Sciatic nerve (tissue), 2 donors: ENCODE measurements at regions not wholly inside any gene's neighbourhood (a gene's known extent, or its start where the extent isn't known, plus 50 kb on each side); places are given as distances from the start of the nearest gene placed in this dataset.

Source experiments
- ATAC-seq: fragments of 200-7000 bp; cut with Tn5 transposase; one replicate; pipeline ENCODE4 v1.9.1; 2020; ENCODE audit warnings: mild to moderate bottlenecking, moderate library complexity
- DNase-seq: peaks from one replicate; pipeline ENCODE4 v3.0.0-alpha.2; 2020; ENCODE audit warnings: low spot score
- intact Hi-C: fragments of 100-400 bp; cut with DNase I; formaldehyde crosslinking; loops from one replicate; pipeline ENCODE4 v1.14.2; 2022
- donor health status: DM: no; HTN: no; CAD: no.
- donor health status: DM: no; HTN: no; CAD: no.

DNA sequence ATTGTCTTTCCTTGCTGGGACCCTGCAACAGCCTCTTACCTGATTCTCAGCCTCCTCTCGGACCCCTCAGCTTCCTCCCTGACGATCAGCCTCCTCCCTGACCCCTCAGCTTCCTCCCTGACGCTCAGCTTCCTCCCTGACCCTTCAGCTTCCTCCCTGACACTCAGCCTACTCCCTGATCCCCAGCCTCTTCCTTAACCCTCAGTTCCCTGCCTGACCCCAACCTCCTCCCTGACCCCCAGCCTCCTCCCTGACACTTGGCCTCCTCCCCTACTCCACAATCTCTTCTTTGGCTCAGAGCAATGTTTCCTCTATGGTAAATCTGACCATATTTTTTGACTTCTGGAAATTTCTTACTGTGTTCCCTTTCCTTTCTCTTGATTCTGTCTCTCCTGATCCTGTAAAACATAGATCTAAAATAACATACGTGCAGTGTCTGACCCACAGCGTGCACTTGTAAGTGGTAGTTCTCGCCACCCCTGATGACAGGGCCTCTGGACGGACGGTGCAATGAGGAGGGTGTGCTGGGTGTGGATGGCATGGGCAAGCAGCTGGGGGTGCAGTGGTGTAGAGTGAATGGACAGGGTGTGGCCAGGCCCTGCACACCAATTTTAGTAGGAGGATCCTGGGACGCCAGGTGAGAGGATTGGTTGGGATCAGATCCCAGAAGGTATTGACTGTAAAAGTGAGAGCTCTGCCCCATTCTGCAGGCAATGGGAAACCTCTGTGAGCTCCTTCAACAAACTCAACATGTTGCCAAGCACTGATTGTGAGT is 264.1 kb downstream of the FOXD2 start:
- no peak for ATAC-seq
- intact Hi-C loops = loop anchor here (5.0 kb wide), 1 partner anchor 265 kb away; the partner anchor contains the start of gene FOXD2

GRCh38 chr1:47703156-47703825 is 265.4 kb downstream of the FOXD2 start:
- ATAC-seq (peak; percentile 58), DNase-seq (no peak)
- intact Hi-C loops = loop anchor here (5.0 kb wide), 1 partner anchor 266 kb away; the partner anchor contains the start of gene FOXD2

More for the DNA sequence above, 264.1 kb downstream of the FOXD2 start:
- DNase-seq = no peak

DNA sequence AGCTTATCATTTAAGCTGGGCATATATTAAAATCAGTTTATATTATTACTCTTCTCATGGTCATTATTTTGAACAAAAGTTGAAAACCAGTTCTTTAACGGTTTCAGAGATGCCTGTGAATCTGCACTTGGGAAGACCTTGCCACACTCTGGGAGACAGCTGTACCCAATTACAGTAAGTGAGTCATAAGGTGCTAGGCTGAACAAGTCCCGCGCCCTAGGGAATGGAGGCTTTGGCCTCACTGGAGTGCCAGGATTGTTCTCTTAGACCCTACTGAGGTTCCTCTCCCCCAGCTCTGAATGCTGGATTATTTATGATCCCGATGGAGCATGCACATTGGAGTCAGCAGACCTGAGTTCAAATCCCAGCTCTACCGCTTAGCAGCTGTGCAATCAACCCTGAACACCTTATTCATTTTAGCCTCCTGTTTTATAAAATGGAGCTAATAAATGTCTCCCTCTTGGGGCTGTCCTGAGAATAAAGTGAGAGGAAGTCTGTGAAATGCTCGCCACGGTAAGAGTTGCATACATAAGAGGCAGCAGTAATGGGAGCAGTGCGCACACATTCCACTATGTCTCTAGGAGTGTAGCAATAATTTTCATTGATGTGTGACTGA is 266.2 kb downstream of the FOXD2 start:
- ATAC-seq = no peak
- intact Hi-C loops = loop anchor here (5.0 kb wide), 1 partner anchor 267 kb away; the partner anchor contains the start of gene FOXD2
- no peak for DNase-seq

DNA sequence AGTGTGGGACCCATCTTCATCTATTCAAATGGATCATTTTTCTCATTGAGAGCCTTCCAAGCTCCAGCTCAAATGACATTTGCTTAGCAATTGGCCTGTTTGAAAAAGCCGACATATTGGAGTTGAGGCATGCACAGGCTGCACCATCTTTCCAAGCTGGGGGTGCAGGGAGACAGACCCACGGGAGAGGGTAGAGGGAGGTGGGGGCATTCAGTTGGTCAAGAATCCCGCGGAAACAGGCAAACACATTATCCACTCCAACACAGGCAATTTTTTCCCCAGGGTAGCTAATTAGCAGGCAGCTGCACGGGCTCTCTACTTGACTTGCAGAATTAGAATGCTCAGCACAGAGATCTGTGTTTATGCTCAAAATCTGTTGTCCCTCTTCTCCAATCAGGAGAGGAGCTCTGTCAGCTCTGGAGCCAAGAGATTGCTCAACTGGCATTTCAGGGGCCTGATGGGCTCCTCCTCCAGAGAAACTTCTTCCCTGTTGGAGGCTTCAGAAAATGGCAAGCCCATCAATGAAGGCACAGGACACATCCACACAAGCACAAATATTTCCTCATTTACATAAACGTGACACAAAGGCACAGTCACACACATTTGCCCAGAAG is 267.8 kb downstream of the FOXD2 start:
- ATAC-seq (peak; percentile 60), DNase-seq (peak; percentile 62)
- intact Hi-C loops = loop anchor here (5.0 kb wide), 1 partner anchor 123 kb away; no protein-coding TSS in a partner anchor

DNA sequence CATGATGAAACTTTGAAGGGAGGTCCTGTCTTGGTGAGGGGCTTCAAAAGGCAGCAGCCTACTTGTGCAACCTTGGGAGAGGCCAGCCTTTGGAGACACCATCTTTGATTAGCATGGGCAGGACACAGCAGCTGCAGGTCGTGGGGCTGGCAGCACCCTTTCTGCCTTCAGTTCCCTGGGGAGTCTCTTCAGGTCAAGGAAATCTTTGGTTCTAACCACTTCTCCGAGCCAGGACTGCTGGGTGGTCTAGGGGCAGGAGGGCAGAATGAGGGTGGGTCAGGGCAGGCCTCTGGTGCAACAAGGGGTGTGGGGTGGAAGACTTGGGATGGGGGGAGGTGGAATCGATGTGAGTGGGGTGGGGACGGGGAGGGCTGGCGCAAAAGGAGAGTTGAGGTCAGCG is 269.7 kb downstream of the FOXD2 start:
- peak; percentile 55 for DNase-seq
- peak; percentile 8 for ATAC-seq
- intact Hi-C loops = loop anchor here (5.0 kb wide), 1 partner anchor 125 kb away; no protein-coding TSS in a partner anchor

DNA sequence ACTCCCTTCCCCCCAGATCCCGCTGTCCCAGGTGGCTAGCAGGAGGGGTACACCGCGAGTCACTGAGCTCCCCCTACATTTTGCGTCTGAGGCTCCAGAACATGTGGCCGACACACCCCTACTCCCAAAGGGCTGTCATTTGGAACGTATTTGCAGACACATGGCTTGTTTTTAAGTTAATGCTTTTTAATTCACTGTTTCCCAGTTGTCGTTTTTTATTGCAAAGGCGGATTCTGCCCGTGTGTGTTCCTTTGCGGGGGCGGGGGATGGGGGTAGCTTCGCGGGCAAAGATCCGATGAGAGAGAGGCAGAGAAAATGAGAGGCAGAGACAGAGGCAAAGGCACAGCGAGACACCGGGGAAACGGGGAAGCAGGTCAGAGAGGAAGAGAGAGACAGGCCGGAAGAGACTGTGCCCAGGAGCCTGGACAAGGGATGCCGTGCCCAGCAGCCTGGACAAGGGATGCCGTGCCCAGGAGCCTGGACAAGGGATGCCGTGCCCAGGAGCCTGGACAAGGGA is 270.2 kb downstream of the FOXD2 start:
- intact Hi-C loops = loop anchor here (5.0 kb wide), 1 partner anchor 126 kb away; no protein-coding TSS in a partner anchor
- DNase-seq (peak; percentile 62), ATAC-seq (peak; percentile 54)

- DNase-seq (no peak), ATAC-seq (no peak)
- intact Hi-C loops = loop anchor here (5.0 kb wide), 1 partner anchor 126 kb away; no protein-coding TSS in a partner anchor
Observed at GRCh38 chr1:47708658-47709018, 270.8 kb downstream of the FOXD2 start.

DNA sequence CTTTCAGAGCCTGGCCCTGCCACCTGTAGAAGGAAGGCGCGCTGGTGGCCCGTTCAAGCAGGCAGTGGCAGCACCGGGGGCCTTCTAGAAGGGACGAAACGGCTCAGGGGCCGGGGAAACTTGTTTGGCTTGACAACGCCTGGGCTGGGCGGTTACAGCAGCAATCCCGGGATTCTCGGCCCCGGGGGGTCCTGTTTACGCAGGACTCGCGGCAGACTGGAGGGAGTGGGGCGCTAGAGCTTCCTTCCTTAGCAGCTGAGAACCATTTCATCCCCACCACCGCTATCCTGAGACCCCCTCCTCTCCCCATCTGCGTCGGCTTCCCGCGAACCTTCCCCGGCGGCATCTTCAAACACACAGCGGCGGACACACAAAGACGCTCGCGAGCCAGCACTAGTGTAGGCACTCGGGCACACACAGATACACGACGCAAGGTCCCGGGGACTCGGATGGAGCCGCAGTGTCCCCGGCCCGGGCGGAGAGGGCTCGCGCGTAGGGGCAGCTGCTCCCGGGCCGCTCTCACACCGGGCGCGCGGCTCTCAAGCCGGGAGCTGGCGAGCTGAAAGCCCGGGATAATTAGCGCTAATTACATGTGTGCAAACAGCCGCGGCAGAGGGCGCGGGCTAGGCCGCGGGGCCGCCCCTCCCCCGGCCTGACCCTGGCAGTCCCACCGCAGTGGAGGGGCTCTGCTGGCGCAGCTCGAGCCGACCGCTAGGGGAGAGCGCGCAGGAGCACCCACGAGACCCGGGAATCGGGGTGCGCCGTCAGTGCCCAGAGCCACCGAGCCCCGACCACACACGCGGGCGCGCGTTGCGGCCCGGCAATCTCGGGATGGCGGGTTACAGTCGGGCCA is 271.4 kb downstream of the FOXD2 start:
- ATAC-seq = peak; percentile 47

GRCh38 chr1:47709872-47710231 is 272.0 kb downstream of the FOXD2 start:
- intact Hi-C loops = loop anchor here (5.0 kb wide), 1 partner anchor 128 kb away; no protein-coding TSS in a partner anchor
- ATAC-seq = peak; percentile 40
- peak; percentile 73 for DNase-seq

More for the DNA sequence above, 271.4 kb downstream of the FOXD2 start:
- peak; percentile 74 for DNase-seq
- intact Hi-C loops = loop anchor here (5.0 kb wide), 1 partner anchor 127 kb away; no protein-coding TSS in a partner anchor

DNA sequence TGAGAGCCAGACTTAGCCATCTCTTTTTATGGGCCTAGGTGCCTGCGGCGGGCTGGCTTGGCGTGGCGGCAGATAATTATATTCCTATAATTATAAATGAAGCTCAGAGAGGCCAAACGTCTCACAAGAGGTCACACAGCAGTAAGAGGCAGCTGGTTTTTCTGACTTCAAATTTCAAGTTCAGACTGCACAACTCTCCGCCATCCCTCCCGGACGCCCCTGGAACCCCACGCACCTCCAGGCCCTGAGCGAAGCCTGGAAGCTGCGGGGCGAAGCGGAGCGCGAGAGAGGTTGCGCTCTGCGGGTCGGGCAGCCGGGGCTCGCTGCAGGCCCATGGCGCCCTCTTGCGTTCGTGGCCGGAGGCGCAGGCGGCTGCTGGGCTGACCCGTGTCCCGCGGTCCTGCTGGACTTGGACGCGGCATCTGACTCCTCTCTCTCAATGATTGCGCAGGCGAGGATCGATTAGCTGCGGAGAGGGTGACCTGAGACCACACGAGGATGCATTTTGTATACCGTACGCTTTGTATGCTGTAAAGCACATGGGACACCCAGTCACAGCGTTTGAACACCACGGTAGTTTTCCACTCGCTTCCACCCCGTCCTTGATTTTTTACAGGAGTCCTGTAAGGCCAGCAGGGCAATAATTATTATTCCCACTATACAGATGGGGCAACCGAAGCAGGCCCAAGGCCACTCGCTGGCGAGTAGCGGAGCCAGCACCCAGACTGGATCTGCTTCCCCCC is 272.7 kb downstream of the FOXD2 start:
- peak; percentile 75 for ATAC-seq
- peak; percentile 90 for DNase-seq
- intact Hi-C loops = no loop called here
